Stimulated activated CD4-positive, alpha-beta T cell treated with anti-CD3 and anti-CD28 coated beads, Interleukin-1b, Interleukin-23, amount 100 ng/mL, for 1 hour (primary cell): ENCODE measurements at regions not wholly inside any gene's neighbourhood (a gene's known extent, or its start where the extent isn't known, plus 50 kb on each side); places are given as distances from the start of the nearest gene placed in this dataset.

ENCODE experiments used
- DNase-seq, 2 donors: peaks; one replicate each; pipeline ENCODE4 v3.0.0-alpha.2; 2020; ENCODE audit warnings: low read depth in 2 of 2

GRCh38 chrY:15650056-15650455 is 1125.7 kb downstream of the NLGN4Y start:
- DNase-seq, result no peak

- no peak for DNase-seq
Observed at GRCh38 chrY:15688531-15688930, 1164.2 kb downstream of the NLGN4Y start.

- DNase-seq, result no peak
Observed at GRCh38 chrY:15689994-15690393, 1165.7 kb downstream of the NLGN4Y start.

GRCh38 chrY:15702131-15702530 is 1177.8 kb downstream of the NLGN4Y start:
- no peak for DNase-seq

- no peak for DNase-seq
Observed at GRCh38 chrY:15704906-15705305, 1180.6 kb downstream of the NLGN4Y start.

GRCh38 chrY:15749533-15750433 is 1225.5 kb downstream of the NLGN4Y start:
- DNase-seq, result no peak

GRCh38 chrY:15751001-15751400 is 1226.7 kb downstream of the NLGN4Y start:
- no peak for DNase-seq

- no peak for DNase-seq
Observed at GRCh38 chrY:15756266-15756665, 1231.9 kb downstream of the NLGN4Y start.

GRCh38 chrY:15773579-15773978 is 1249.2 kb downstream of the NLGN4Y start:
- no peak for DNase-seq

GRCh38 chrY:15775880-15776279 is 1251.6 kb downstream of the NLGN4Y start:
- no peak for DNase-seq

GRCh38 chrY:15779891-15780290 is 1255.6 kb downstream of the NLGN4Y start:
- no peak for DNase-seq

- no peak for DNase-seq
Observed at GRCh38 chrY:15800021-15800420, 1275.7 kb downstream of the NLGN4Y start.

GRCh38 chrY:15805985-15806384 is 1281.7 kb downstream of the NLGN4Y start:
- DNase-seq, result no peak

- DNase-seq, result no peak
Observed at GRCh38 chrY:15814241-15814640, 1289.9 kb downstream of the NLGN4Y start.
